SKM-1 treated with dmso at 0.1 percent for 144 hours (cell line): ENCODE measurements at regions not wholly inside any gene's neighbourhood (a gene's known extent, or its start where the extent isn't known, plus 50 kb on each side); places are given as distances from the start of the nearest gene placed in this dataset.

ENCODE experiments used
- DNase-seq: peaks from one replicate; lab custom pipeline; 2025; ENCODE audit not compliant: unreplicated experiment; lab: John Stamatoyannopoulos, UW

DNA sequence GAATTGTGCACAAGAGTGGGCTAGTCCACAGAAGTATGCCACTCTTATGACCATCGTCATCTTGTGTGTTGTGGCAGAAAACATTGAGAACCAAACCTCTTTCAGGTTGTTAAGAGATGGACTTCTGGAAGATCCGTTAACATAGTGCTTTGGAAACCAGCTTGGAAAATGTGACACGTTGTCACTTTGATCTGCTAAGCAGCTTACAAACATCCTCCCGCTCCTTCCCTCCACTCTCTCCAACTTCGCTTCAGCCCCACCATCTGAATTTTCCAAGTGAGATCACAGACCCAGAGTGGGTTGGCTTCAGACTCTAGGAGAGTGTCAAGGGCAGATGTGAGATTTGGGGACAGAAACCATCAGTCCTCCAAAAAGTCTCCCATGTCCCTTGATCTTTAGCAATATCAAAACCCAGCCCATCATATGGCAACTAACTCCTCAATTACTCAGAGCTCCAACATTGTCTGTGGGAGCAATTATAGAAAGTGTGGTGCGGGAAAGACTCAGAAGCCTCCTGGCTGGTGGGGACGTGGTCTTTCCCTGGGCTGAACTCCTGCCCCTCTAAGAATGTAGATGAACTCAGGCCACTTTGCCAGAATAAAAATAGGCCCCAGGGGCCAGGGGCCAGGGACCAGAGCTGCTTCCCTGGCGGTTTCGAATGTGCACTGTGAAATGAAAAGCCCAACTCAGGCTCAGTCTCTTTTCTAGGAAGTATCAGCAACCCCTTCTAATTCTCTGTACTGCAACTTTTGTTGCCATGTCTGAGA, 129.5 kb downstream of the SLC38A6 start:
- no peak for DNase-seq

DNA sequence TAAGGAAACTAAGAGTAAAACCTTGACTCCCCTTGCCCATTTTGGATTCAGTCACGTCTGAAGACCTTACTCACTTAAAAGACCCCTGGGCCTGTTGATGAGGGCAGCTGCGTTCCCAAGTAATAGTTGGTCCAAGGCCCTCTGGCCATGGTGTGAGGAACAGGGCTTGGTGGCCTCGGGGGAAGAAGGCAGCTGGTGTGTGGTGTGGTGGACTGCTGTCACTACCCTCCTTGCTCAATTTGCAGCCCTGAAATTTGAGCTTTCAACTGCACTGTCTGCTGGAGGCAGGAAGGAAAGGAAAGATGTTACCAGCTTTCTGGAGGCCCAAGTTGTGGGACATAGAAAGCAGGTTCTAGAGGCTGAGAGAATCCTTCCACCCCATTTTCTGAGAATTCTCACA, 128.2 kb downstream of the SLC38A6 start:
- no peak for DNase-seq

DNA sequence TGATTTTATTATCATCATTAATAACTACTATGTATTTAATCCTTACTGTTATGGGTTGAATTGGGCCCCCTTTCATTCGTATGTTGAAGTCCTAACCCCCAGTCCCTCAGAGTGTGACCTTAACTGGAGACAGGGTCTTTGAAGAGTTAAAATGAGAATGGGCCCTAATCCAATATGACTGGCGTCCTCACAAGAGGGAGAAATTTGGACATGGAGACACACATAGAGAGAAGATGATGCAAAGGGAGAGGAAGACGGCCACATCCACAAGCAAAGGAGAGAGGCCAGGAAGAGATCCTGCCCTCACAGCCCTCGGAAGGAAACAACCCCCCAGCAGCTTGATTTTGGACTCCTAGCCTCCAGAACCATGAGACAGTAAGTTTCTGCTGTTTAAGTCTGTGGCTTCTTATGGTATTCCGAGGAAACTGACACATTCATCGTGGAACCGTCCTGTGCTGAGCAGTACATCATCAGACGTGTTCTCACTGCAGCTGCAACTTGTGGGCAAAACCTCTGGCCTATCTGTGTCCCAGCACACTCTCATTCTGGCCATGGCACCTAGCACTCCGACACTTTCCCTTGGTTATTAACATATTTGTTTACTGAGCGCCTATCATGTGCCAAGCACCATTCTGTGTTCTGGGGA, 127.6 kb downstream of the SLC38A6 start:
- no peak for DNase-seq

DNA sequence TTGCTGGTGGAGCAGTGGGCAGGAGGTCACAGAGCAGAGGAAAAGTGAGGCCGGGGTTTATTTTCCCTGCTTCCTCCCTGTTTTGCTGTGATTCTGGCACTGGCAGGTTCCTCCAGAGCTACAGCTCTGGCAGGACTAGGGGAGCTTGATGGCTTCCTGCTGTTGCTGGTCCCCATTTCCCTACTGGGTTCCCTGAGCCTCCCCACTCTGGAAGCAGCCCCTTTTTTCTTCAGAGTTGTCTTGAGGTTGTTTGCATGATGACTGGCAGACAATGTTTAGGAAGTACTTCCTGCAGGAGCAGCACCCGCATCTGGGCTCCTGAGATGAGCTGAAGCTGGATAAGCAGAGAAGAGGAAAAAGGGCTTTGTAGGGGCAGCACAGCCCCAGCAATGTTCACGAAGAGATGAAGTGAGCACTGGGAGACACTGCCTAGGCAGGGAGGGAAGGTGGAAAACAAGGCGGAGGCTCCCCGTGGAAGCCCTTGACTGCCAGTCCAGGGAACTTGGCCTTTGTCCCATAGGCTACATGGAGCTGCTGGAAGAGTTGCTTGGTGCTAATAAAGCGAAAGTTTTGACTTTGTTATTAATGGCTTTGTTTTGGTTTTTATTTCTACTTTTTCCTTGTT, 126.9 kb downstream of the SLC38A6 start:
- DNase-seq: no peak

- no peak for DNase-seq
Observed at GRCh38 chr14:61106959-61107641, 126.1 kb downstream of the SLC38A6 start.

DNA sequence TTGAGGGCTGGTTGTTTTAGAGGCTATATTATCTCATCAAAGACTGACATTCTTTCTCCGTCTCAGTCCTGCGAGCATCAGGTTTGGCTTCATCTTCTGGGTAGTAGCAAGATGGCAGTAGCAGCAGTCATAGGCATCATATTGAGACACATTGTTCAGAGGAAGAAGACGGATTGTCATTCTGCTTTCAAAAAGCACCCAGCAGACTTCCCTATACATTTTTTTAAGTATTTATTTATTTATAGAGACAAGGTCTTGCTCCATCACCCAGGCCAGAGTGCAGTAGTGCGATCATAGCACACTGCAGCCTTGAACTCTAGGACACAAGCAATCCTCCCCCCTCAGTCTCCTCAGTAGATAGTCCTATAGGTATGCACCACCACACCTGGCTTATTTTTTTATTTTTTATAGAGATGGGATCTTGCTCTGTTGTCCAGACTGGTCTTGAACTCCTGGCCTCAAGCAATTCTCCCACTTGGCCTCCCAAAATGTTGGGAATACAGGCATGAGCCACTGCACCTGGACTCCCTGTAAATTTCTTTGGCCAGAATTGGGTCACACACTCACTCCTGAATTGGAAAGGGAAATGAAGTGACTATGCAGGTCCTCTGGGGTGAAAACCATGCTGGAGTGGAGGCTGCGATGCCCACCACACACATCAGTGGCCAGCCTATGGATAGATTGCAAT, 125.4 kb downstream of the SLC38A6 start:
- DNase-seq: no peak

- DNase-seq: no peak
Observed at GRCh38 chr14:61104358-61104757, 123.3 kb downstream of the SLC38A6 start.

- DNase-seq: peak; percentile 19
Observed at GRCh38 chr14:61103541-61104339, 122.7 kb downstream of the SLC38A6 start.

DNA sequence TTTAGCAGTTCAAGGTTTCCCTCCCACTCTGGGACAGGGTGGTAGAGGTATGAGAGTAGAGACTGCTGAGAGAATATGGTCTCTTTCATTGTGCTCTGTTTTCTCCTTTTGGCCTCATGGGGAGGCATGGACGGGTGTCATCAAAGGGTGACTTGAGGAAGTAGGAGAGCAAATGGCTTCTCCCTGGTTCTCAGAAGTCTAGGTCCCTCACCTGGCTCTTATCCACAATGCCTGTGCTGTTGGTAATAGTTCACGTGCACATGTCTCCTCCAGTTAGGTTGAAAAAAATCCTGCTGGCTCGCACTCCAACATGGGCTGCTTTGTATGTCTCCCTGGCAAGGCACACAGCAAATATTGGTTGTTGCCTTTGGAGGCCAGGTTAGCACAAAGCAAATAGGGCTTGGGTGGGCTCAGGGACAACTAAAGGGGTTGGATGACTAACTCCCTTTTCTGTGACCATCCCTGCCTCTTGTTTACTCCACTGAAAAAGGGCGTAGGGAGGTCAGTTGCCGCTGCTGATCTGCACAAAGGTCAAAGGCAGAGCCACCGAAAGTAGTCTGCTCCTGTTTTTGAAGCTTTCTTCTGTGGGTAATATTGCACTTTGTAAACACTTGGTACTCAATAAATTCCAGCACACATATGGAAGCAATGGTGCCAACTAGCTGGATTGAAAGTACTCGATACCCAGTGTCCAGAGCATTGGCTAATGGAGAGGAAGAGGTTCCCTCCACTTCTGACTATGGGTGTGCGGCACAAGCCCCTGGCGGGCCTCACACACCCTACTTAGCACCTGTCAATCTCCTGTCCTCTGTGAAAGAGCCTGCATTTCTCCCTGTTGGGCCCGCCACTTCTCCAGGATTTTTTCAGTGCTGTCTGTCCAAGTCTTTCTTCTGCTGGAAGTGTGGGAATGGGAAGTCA, 121.8 kb downstream of the SLC38A6 start:
- no peak for DNase-seq
